C4-2B (cell line): ENCODE measurements at regions not wholly inside any gene's neighbourhood (a gene's known extent, or its start where the extent isn't known, plus 50 kb on each side); places are given as distances from the start of the nearest gene placed in this dataset.

Experiments
- H3K27ac ChIP-seq: fragments of 450-650 bp; 2 replicates; pipeline ENCODE4 v1.5.1; 2017
- ZFX ChIP-seq: fragments of 450-650 bp; IDR thresholded peaks from 2 replicates; pipeline ENCODE4 v1.6.1; 2017
- TF ChIP-seq, protein P1 (sequence below): fragments of 450-650 bp; conservative IDR thresholded peaks from 2 replicates; pipeline ENCODE4 v1.5.1; 2017; ENCODE audit warnings: mild to moderate bottlenecking

DNA sequence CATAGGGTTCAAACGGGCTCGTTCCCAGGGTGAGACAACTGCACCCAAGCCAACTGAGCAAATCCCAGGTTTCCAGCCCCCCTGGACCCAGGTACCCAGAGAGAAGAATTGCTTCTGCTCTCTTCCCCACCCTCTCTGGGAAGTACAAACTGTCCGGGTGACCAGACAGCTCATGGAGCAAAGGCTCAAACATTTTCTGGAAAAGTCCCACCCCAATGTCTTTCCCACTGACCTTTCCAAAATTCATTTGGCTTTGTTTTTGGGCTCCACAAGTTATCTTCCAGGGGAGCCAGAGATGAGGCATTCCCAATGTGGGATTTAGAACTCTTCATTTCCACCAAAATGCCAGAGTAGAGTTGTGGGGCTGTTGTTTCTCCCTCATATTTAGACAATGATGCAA is 58.6 kb downstream of the PABIR2 start:
- no peak for TF ChIP-seq ZFX
- H3K27ac ChIP-seq = no peak overlapping the region

DNA sequence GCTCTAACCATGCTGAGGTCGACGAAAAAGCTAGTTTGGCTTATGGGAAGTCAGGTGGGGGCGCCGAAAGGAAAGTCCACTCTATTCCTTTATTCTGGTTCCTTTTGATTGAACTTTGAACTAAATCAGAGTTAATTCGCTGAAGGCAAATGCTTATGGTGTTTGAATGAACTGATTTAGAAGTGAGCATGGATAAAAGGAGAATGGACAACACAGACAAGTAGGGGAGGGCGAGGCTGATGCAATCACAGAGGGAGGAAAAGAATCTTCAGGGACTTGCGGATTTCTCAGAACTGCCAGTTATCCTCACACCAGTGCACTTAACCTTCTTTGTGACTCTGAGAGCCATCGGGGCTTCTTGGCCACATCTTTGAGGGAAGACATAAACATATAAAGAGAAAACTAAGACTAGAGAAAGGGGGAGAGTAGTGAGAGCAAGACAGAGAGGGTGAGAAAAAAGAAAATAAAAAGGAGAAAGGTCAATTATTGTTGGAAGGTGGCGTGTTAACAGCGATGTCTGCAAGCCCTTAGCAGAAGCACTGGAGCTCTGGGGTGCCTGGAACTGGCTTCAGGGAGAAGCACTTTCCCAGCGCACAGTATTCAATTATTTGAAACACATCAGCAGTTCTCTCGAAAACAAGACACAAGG is 59.2 kb downstream of the PABIR2 start:
- H3K27ac ChIP-seq = no peak overlapping the region
- TF ChIP-seq ZFX = no peak
- TF ChIP-seq, protein P1, sequence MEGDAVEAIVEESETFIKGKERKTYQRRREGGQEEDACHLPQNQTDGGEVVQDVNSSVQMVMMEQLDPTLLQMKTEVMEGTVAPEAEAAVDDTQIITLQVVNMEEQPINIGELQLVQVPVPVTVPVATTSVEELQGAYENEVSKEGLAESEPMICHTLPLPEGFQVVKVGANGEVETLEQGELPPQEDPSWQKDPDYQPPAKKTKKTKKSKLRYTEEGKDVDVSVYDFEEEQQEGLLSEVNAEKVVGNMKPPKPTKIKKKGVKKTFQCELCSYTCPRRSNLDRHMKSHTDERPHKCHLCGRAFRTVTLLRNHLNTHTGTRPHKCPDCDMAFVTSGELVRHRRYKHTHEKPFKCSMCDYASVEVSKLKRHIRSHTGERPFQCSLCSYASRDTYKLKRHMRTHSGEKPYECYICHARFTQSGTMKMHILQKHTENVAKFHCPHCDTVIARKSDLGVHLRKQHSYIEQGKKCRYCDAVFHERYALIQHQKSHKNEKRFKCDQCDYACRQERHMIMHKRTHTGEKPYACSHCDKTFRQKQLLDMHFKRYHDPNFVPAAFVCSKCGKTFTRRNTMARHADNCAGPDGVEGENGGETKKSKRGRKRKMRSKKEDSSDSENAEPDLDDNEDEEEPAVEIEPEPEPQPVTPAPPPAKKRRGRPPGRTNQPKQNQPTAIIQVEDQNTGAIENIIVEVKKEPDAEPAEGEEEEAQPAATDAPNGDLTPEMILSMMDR = no peak

DNA sequence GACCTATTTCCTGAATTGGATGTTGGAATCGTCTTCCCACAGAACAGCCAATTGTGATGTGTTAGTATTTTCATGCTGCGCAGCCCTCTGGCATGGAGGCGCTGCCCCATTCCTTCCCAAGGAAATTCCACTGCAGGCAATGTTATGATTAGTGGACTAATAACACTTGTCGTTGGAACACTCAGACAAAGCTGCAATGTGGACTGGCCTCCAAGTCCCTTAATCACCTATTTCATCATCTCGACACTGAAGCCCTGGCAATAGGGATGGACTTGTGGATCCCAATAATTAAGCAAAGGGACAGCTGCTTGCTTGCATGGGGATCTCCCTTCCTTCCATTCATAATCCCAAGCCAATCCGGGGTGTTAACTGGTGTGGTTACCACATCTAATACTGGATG is 59.9 kb downstream of the PABIR2 start:
- H3K27ac ChIP-seq = no peak overlapping the region

DNA sequence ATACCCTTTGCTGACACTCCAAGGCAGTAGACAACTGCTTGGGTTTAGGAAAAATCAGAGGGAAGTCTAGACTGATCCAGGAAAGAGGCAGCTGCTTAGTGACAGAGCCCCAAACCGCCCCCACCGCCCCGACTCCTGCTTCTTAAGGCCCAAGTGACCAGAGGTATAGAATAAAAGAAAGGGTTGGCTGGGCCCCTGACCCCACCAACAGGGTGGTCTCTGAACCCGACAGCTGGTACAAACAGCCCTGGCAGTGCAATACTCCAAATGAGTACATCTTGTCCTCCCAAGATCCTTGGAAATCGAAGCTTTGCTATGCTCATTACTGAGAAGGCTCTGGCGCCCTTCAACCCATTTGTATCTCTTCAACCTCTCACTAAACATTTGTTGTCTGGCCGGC is 60.6 kb downstream of the PABIR2 start:
- H3K27ac ChIP-seq = no peak overlapping the region
- no peak for TF ChIP-seq ZFX
- TF ChIP-seq, protein P1 = no peak

More for the DNA sequence above, 59.9 kb downstream of the PABIR2 start:
- TF ChIP-seq ZFX = no peak
- TF ChIP-seq, protein P1 = no peak

DNA sequence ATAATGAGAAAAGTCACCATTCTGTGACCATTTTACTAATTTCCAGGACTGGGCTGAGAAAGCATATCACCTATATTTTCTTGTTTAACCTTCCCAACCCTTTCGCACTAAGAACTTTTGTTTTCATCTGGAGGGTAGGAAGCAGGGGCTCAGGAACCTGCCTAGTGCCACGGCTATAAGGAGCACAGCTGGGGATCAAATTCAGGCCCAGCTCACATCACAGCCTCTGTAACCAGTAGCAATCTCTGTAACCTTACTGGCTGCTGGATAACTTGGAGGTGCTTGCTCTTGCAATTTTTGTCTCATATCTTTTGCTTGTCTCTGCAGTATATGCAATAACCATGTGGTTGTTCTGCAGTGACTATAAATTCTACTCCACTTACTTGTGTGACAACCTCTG is 62.0 kb downstream of the PABIR2 start:
- TF ChIP-seq, protein P1 = no peak
- TF ChIP-seq ZFX = no peak
- no peak overlapping the region for H3K27ac ChIP-seq

DNA sequence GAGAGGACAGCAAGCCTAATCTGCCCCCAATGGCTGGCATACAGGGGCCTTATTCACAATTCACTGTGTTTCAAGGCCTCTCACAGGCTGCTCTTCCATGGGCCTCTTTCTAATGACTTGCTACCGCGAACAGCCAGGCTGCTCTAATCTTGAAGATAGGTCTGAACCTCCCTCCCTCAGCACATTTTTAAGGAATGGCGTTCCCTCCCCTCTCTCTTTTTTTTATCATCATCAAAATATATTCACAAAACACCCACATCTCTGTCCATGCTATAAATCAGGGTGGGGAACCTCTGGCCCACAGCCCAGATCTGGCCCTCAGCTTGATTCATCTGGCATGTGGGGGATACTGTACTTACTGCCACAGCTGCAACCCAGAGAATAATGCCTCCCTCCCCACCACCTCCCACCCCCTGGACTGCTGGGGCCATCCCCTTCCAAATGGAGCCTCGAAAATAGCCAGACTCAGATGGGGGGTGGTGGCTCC is 62.5 kb downstream of the PABIR2 start:
- no peak overlapping the region for H3K27ac ChIP-seq
- TF ChIP-seq ZFX = no peak
- TF ChIP-seq, protein P1 = no peak

DNA sequence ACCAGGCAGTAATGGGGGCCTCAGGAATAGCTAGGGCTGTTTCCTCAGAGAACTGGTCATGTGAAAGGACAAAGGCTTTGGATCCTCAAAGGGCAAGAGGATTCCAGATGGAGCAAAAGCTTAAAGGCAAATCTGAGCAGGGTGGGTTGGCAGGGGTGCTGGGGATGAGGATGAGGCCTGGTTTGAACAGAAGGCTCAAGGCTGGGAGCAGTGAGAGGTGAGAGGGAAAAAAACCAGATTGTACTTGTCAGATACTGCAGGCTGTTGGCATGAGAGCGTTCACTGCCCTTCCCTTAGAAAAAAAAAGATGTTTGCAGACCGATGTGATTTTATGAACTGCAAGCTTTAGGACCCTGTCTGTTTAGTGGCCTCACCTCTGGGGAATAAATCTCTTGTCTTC is 63.4 kb downstream of the PABIR2 start:
- H3K27ac ChIP-seq = no peak overlapping the region
- no peak for TF ChIP-seq ZFX
- TF ChIP-seq, protein P1 = no peak

DNA sequence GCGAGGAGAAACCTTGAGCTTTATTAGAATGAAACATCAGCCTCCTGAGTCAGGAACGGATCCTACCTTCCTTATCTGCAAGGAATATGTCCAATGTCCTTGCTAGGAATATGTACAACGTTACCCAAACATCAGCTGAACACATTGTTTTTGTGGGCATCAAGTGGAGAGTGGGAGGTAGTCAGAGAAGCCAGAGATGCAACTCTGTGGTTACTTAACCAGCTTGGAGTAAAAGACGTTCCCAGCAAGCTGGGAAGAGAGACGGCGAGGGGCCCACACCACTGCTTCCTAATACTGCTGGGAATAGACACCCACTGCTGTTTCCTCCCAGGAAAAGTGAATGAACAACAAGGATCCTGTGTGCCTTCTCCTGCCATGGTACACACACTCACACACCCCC is 64.3 kb downstream of the PABIR2 start:
- no peak overlapping the region for H3K27ac ChIP-seq
- TF ChIP-seq ZFX = no peak
- TF ChIP-seq, protein P1 = no peak
